HepG2 (cell line): ENCODE measurements at regions not wholly inside any gene's neighbourhood (a gene's known extent, or its start where the extent isn't known, plus 50 kb on each side); places are given as distances from the start of the nearest gene placed in this dataset.

Experiments used
- ASH2L ChIP-seq: fragments of 300-600, 200-600 bp; sonication (generic); IDR thresholded peaks from 2 replicates; pipeline ENCODE4 v1.7.0; 2017; ENCODE audit warnings: low read depth, mild to moderate bottlenecking, moderate library complexity, mixed read lengths, low read length; ENCODE audit not compliant: insufficient read length
- BRD4 ChIP-seq: sonication (generic); formaldehyde crosslinking; IDR thresholded peaks from 2 replicates; pipeline ENCODE4 v1.4.0; 2020; ENCODE audit warnings: missing genetic modification reagents
- CAMTA2 ChIP-seq: sonication (generic); formaldehyde crosslinking; IDR thresholded peaks from 2 replicates; pipeline ENCODE4 v1.4.0; 2020; ENCODE audit warnings: mild to moderate bottlenecking, missing genetic modification reagents, borderline replicate concordance
- ELF4 ChIP-seq: sonication (generic); formaldehyde crosslinking; IDR thresholded peaks from 2 replicates; pipeline ENCODE4 v1.5.0; 2020; ENCODE audit warnings: missing genetic modification reagents, mild to moderate bottlenecking, moderate library complexity, borderline replicate concordance
- GABPB1 ChIP-seq: IDR thresholded peaks from 2 replicates; pipeline ENCODE4 v1.6.1; 2016; ENCODE audit warnings: mild to moderate bottlenecking, missing genetic modification reagents, moderate library complexity, missing compliant biosample characterization
- HDAC1 ChIP-seq: sonication (generic); formaldehyde crosslinking; IDR thresholded peaks from 2 replicates; pipeline ENCODE4 v1.5.1; 2020; ENCODE audit warnings: mild to moderate bottlenecking, missing genetic modification reagents
- HINFP ChIP-seq: sonication (generic); formaldehyde crosslinking; IDR thresholded peaks from 2 replicates; pipeline ENCODE4 v1.4.0; 2020; ENCODE audit warnings: low read depth, mild to moderate bottlenecking, missing genetic modification reagents
- HNF1B ChIP-seq: sonication (generic); formaldehyde crosslinking; IDR thresholded peaks from 2 replicates; pipeline ENCODE4 v1.5.1; 2020; ENCODE audit warnings: mild to moderate bottlenecking, moderate library complexity, missing genetic modification reagents
- KAT8 ChIP-seq: IDR thresholded peaks from 2 replicates; pipeline ENCODE4 v1.6.1; 2016; ENCODE audit warnings: missing genetic modification reagents, missing compliant biosample characterization
- MAF1 ChIP-seq: sonication (generic); formaldehyde crosslinking; IDR thresholded peaks from 2 replicates; pipeline ENCODE4 v1.5.0; 2020; ENCODE audit warnings: missing genetic modification reagents, borderline replicate concordance
- MEIS2 ChIP-seq: sonication (generic); formaldehyde crosslinking; IDR thresholded peaks from 2 replicates; pipeline ENCODE4 v1.9.0; 2021; ENCODE audit warnings: mild to moderate bottlenecking, missing genetic modification reagents
- NCOR1 ChIP-seq: fragments of 200-600 bp; sonication (generic); IDR thresholded peaks from 2 replicates; pipeline ENCODE4 v1.7.0; 2017; ENCODE audit warnings: antibody characterized with exemption, low read length, borderline replicate concordance
- NFIB ChIP-seq: sonication (generic); formaldehyde crosslinking; IDR thresholded peaks from 2 replicates; pipeline ENCODE4 v1.9.0; 2021; ENCODE audit warnings: missing genetic modification reagents, mild to moderate bottlenecking, borderline replicate concordance
- SKI ChIP-seq: fragments of 450-650 bp; IDR thresholded peaks from one replicate; pipeline ENCODE4 v1.6.1; 2018; ENCODE audit warnings: mild to moderate bottlenecking; ENCODE audit not compliant: partially characterized antibody
- SP140L ChIP-seq: sonication (generic); formaldehyde crosslinking; IDR thresholded peaks from 2 replicates; pipeline ENCODE4 v1.4.0; 2020; ENCODE audit warnings: missing genetic modification reagents, borderline replicate concordance
- TCF12 ChIP-seq, 2 experiments: fragments of 450-650 bp in 1 of 2; sonication (generic) in 1 of 2; formaldehyde crosslinking in 1 of 2; IDR thresholded peaks; 2 replicates each; pipeline versions ENCODE4 v1.6.1 to v1.8.0; 2017 to 2022; ENCODE audit warnings: antibody characterized with exemption in 1 of 2, mild to moderate bottlenecking in 1 of 2, missing genetic modification reagents in 1 of 2, moderate library complexity in 1 of 2
- TRIM22 ChIP-seq: fragments of 450-650 bp; IDR thresholded peaks from 2 replicates; pipeline ENCODE4 v1.6.1; 2017
- ZFP37 ChIP-seq: sonication (generic); formaldehyde crosslinking; IDR thresholded peaks from 2 replicates; pipeline ENCODE4 v1.4.0; 2020; ENCODE audit warnings: missing genetic modification reagents, borderline replicate concordance
- ZMYM3 ChIP-seq: sonication (generic); formaldehyde crosslinking; IDR thresholded peaks from 2 replicates; pipeline ENCODE4 v1.5.1; 2020; ENCODE audit warnings: mild to moderate bottlenecking, missing genetic modification reagents
- ZNF282 ChIP-seq: fragments of 450-650 bp; IDR thresholded peaks from 2 replicates; pipeline ENCODE4 v1.6.1; 2018; ENCODE audit not compliant: partially characterized antibody
- ZNF547 ChIP-seq: sonication (generic); formaldehyde crosslinking; IDR thresholded peaks from 2 replicates; pipeline ENCODE4 v1.5.1; 2020; ENCODE audit warnings: mild to moderate bottlenecking, missing genetic modification reagents
- ZNF570 ChIP-seq: sonication (generic); formaldehyde crosslinking; IDR thresholded peaks from 2 replicates; pipeline ENCODE4 v1.4.0; 2020; ENCODE audit warnings: mild to moderate bottlenecking, missing genetic modification reagents, borderline replicate concordance
- ZNF629 ChIP-seq: sonication (generic); formaldehyde crosslinking; conservative IDR thresholded peaks from 2 replicates; pipeline ENCODE4 v1.5.0; 2020; ENCODE audit warnings: missing genetic modification reagents
- ZNF75D ChIP-seq: sonication (generic); formaldehyde crosslinking; IDR thresholded peaks from 2 replicates; pipeline ENCODE4 v1.8.1; 2023; ENCODE audit warnings: missing genetic modification reagents, mild to moderate bottlenecking, borderline replicate concordance
- ZNF782 ChIP-seq: sonication (generic); formaldehyde crosslinking; IDR thresholded peaks from 2 replicates; pipeline ENCODE4 v1.4.0; 2020; ENCODE audit warnings: missing genetic modification reagents, mild to moderate bottlenecking, borderline replicate concordance
- TF ChIP-seq, protein P1 (sequence below): sonication (generic); formaldehyde crosslinking; IDR thresholded peaks from 2 replicates; pipeline ENCODE4 v1.4.0; 2020; ENCODE audit warnings: missing genetic modification reagents, borderline replicate concordance

- no peak for TF ChIP-seq KAT8 (CRISPR knock-in tag)
- no peak for TF ChIP-seq TCF12 (IDR thresholded peaks at IDR 0.05)
- no peak for TF ChIP-seq TCF12 (CRISPR knock-in tag; IDR thresholded peaks at IDR 0.05)
- TF ChIP-seq ELF4 = no peak
- TF ChIP-seq ZNF75D (CRISPR knock-in tag) = no peak
- peak; percentile 71; the same call in 1 of the 2 replicates for TF ChIP-seq GABPB1 (CRISPR knock-in tag)
- no peak for TF ChIP-seq HINFP (CRISPR knock-in tag)
- TF ChIP-seq ZNF782 (CRISPR knock-in tag) = no peak
- TF ChIP-seq CAMTA2 (CRISPR knock-in tag) = no peak
- no peak for TF ChIP-seq ASH2L
- no peak for TF ChIP-seq SKI
- no peak for TF ChIP-seq HDAC1 (CRISPR knock-in tag)
- no peak for TF ChIP-seq ZFP37 (CRISPR knock-in tag)
- TF ChIP-seq ZMYM3 (CRISPR knock-in tag) = no peak
- peak; percentile 46; the same call in 1 of the 2 replicates for TF ChIP-seq HNF1B (CRISPR knock-in tag)
- TF ChIP-seq BRD4 (CRISPR knock-in tag) = no peak
- no peak for TF ChIP-seq MEIS2 (CRISPR knock-in tag)
- no peak for TF ChIP-seq NFIB
- no peak for TF ChIP-seq NCOR1
- peak; percentile 72; the same call in 1 of the 2 replicates for TF ChIP-seq ZNF629 (CRISPR knock-in tag)
- TF ChIP-seq ZNF570 (CRISPR knock-in tag) = no peak
- no peak for TF ChIP-seq ZNF547 (CRISPR knock-in tag)
- TF ChIP-seq TRIM22 = no peak
- no peak for TF ChIP-seq ZNF282
- TF ChIP-seq, protein P1, sequence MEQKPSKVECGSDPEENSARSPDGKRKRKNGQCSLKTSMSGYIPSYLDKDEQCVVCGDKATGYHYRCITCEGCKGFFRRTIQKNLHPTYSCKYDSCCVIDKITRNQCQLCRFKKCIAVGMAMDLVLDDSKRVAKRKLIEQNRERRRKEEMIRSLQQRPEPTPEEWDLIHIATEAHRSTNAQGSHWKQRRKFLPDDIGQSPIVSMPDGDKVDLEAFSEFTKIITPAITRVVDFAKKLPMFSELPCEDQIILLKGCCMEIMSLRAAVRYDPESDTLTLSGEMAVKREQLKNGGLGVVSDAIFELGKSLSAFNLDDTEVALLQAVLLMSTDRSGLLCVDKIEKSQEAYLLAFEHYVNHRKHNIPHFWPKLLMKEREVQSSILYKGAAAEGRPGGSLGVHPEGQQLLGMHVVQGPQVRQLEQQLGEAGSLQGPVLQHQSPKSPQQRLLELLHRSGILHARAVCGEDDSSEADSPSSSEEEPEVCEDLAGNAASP (CRISPR knock-in tag) = no peak
- TF ChIP-seq SP140L (CRISPR knock-in tag) = no peak
- TF ChIP-seq MAF1 (CRISPR knock-in tag) = no peak
These were observed 81.5 kb downstream of the CPN2 start (continued) for GRCh38 chr3:194269610-194270145.
